GM10266 (cell line): ENCODE measurements at regions not wholly inside any gene's neighbourhood (a gene's known extent, or its start where the extent isn't known, plus 50 kb on each side); places are given as distances from the start of the nearest gene placed in this dataset.
"Not testable (repeated sequence)": the region's sequence is repeated elsewhere in the genome, so short reads cannot be mapped to it uniquely, and the experiment has no call there.

Source experiments
- DNase-seq: peaks from one replicate; pipeline ENCODE4 v3.0.0; 2012; ENCODE audit errors: extremely low spot score

DNA sequence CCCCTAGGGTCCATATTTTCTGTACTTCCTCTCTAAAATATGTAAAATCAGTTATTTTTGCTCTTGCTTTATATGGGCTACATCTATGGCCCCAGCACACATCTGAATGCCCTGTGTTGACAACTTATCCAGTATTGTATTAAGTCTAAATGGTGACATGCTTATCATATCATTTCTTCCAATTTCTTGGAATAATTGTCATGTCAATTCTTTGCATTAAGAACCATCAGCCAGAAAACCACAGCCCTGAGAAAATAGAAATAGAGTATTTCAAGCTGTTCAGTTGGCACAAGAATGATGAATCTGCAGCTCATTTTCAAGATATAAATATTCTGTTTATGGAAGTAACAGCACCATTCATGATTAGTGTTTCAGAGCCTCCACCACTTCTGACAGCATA, 421.8 kb downstream of the RPIA start:
- not testable (repeated sequence) for DNase-seq

DNA sequence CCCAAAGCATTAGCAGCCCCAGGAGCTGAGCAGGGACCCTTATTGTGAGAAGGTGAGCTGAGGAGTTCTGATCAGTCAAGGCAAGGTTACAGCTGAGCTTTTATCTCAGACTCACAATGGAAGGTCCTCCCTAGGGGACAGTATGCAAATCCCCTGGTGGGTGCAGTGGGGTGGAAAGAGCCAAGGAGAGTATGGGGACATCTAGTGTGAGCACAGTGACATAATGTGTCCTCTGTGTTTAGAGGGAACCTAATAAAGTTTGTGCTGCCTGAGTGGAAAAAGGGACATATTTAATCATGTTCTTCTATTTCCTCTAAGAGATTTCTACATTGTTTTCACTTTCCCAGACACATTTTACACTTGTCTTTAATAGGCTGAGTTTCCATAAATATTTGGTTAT, 438.0 kb downstream of the RPIA start:
- not testable (repeated sequence) for DNase-seq

DNA sequence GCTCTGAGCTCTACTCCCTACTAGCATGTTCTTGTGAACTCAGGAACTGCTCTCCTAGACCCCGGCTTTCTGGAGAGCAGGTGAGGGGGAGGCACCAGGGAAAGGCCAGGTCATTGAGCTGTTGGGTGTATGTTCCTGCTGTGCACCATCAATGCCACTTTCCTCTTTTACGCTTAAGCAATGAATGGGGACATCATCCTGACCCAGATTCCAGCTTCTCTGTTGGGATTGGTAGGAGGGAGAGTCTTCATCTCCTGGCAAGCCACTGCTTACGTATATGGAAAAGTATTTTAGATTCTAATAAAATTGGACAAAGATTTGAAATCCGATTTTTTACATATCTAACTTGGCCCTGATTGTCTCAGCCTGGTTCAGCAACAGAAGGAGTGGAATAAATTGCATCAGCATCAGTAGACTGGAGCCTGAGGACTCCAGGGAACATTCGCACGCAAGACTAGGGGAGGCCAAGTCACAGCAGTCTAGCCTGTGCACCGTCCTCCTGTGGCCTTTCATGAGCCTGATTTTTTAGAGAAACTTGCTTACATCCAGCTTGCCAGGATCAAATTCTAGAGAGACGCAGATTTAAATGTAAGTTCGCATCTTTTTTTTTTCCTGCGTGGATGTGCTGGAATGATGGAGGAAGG, 439.3 kb downstream of the RPIA start:
- not testable (repeated sequence) for DNase-seq

DNA sequence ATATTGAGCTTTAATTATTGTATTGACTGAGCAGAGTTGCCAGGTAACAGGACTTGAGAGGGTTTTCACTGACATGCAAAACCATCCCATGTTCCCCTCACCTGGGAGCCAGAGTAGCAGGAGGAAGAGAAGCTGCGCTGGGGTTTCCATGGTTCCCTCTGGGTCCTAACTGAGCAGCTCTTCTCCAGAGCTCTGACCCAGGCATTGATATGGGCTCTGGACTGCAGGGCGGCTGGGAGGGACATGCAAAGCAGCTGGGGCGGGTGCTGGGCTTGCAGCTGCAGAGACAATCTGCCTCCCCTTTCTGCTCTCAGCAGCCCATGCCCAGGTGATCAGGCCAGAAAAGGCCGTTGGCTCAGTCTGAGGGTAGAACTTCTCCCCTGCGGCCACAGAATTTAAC, 451.5 kb downstream of the RPIA start:
- DNase-seq, result not testable (repeated sequence)

DNA sequence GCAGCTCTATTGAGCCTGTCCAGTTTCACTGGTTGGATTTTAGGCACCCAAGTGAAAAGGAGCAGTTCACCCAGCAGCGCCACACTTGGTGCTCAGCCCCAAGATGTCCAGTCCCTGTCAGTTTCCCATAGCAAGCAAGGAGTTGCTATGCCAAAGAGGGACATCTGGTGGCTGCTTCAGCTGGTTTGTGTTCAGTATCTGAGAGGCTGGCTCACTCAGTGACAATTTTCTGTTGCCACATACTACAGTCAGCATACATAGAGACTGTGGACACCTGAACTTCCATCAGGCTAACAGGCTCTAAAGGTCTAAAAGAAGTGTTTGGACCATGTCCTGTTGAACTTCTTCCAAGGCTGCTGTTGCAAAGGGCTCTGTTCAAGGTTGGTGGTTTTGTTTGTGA, 453.9 kb downstream of the RPIA start:
- DNase-seq, result not testable (repeated sequence)

DNA sequence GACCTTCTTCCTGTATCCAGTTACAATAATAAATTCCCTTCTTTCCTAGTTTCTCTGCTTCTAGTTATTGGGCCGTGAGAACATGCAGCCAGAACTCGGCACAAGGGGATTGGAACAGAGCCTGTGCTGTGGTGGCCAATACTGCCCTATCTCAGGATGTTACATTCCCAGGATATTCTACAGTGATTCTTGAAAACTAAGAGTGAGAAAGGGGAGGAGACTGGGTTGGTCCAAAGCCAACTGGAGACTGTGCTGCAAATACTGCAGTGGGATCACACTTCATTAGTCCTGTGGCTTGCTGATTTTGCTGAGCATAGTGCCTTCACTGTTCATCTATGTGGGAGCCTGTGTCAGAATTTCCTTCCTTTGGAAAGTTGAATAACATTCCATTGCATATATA, 456.8 kb downstream of the RPIA start:
- DNase-seq, result not testable (repeated sequence)

DNA sequence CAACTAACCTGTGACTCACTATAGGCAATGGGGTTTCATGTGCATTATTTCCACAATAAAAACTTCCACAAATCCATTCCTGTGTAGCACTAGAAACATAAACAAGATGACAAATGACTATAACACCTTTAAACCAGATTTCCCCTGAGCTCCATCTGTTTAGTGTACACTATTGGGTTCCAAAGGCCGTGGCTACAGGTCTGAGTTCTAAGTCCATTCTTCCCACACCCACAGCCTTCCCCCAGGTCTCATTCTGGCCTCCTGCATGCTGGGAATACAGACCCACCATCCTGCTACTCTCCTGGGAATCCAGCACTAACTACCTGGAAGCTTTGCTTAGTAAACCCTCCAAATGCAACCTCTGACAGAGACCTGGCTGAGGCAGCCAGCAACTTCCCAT, 460.2 kb downstream of the RPIA start:
- DNase-seq, result not testable (repeated sequence)

DNA sequence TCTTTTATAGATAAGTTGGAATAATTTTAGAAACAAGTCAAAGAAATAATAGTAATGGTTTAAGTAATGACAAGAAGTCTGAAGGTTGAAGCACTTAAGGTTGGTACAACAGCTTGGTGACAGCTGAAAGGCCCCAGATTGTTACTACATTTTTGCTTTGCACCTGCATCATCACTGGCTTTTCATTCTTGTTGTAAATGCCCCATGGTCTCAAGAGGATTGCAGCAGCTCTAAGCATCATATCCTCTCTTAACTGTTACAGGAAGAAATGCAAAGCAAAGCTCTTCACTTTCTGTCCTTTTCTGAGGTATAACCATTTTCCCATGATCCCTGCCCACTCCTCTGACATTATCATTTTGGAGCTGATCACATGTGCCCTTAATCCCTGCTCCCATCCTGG, 461.0 kb downstream of the RPIA start:
- not testable (repeated sequence) for DNase-seq

DNA sequence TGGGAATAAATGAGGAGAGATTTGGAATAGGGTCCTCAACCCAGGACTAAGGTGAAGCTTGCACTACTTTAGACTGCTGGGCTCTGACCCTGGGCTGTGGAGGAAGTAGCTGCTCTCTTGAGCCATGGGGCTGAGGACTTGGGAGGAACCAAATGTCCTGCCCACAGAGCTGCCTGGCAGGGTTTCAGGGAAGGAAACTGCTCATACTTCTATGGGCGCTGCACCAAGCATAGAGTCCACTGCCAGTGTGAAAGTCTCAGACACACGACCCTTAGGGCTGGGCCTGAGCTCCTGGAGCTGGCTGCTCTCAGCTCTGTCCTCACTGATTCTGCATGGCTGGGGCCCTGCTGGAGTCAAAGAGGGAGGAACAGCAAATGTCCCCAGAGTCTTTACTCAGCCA, 461.7 kb downstream of the RPIA start:
- not testable (repeated sequence) for DNase-seq

DNA sequence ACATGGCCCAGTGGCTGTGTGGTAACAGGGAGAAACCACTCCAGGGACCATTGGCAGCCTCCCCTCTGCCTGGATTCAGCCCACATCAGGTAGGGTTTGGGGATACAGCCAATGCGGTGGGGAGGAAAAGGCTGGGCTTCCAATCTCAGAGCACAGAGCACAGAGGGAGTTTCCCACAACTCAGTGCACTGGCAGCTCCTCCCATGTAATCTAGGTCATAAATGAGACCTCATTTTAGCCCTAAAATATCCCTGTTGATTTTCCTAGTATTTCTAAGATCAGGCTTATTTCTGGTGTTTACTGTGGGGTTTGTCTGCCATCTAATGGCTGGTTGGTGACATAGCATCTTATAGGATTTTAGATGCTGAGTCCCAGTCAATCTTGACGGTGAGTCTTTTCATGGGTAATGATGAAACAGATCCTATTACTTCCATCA, 462.8 kb downstream of the RPIA start:
- not testable (repeated sequence) for DNase-seq

DNA sequence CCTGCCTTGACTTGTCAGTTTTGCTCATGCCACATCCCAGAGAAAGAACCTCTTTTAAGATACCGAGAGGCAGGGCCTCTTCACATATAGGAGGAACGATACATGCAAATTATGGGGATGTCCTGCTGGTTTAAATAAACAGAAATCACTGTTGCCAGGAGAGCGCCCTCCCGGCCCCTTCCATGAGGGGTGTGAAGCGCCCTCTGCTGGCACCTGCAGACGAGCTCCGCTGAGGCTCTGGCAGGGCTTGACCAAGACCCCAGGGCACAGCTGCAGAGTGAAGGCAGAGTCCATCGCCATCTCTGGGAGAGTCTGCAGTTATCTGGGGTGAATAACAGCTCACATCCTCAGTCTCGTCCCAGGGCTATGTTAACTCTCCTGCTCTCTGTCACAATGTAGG, 468.8 kb downstream of the RPIA start:
- DNase-seq, result not testable (repeated sequence)

DNA sequence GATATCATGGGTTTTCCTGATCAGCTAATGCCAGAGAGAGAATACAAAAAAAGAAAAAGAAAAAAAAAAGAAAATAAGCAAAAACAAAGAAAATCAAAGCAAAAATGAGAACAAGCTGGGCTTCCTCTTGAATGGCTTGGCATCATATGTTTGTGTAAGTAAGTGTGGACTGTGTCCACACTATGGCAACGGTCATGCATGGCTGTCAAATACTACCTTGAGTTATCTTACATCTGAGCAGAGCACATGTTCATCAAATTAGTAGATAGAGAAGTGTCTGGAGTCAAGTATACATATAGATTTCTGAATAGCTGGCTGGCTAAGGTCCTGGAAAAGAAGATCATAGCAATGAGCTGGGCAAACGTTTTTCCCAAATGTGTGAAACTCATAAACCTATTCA, 470.2 kb downstream of the RPIA start:
- DNase-seq, result not testable (repeated sequence)

DNA sequence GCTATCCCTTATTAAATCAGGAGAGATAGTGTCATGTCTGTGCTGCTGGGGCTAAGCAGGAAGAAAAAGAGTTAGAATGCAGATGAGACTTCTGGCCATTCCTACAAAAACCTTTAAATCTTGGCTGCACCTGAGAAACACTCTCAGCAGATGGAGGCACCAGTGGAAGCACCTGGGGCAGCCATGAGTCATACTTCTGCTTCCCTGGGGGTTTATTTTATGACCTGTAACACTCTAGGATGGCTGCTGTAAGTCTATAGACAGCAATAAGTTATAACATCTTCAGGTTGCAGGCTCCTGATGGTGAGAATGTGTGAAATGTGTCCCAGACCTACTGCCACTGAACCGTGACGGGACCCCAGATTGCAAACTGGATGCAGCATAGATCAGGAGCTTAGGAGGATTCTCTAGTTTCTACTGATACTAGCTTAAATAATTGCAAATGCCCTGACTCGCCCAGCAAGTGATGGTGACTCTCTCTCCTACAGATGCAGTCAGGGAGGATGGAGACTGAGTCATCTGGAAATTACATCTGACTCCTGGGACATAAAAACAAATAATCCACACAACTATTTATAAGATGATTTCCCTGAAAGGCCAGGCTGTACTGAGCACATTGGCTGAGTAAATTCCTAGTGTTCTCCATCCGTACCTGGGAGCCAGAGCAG, 479.2 kb downstream of the RPIA start:
- not testable (repeated sequence) for DNase-seq

DNA sequence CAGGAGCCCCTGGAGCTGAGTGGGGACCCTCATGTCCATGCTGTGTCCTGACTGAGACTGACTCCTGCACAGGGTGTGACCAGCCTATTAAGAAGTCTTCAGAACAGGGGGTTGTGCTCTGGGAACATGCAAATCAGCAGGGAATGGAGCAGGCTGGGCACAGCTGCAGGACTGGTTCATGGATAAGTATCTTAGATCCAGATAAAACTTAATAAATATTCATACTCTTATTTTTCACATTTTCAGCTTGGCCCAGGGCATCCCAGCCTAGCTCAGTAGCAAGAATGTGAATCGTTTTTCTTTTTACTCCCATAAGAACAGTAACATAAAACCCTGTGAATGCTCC, 479.7 kb downstream of the RPIA start:
- DNase-seq, result not testable (repeated sequence)

DNA sequence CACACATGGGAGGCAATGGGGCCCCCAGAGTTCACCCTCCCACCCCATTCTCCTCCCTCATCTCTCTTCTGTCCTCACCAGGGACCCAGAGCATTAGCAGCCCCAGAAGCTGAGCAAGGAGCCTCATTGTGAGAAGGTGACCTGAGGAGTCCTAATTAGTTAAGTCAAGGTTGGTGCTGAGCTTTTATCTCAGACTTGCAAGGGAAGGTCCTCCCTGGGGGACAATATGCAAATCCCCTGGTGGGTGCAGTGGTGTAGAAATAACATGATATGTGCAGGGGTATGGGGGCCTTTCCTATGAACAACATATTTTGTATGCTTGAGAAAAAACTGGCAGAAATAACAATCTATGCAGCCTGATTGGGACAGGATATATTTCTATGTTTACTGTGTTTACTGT, 485.5 kb downstream of the RPIA start:
- DNase-seq, result not testable (repeated sequence)

DNA sequence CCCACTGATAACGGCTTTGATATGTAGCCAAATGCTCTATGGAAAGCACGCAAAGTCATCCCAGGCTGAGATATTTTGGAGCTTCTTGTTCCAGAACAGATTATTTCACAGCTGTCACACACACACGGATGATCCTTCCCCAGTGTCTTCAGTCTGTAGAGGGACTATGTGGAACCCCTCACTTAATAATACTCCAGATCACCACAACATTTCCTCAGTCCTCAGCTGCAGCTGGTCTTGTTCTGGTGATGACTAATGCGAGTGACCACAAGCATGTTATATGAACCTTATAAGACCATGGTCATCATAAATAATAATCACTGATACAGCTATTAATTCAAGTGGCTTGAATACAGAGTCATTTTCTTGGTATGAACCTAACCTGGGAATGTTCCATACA, 490.7 kb downstream of the RPIA start:
- not testable (repeated sequence) for DNase-seq

DNA sequence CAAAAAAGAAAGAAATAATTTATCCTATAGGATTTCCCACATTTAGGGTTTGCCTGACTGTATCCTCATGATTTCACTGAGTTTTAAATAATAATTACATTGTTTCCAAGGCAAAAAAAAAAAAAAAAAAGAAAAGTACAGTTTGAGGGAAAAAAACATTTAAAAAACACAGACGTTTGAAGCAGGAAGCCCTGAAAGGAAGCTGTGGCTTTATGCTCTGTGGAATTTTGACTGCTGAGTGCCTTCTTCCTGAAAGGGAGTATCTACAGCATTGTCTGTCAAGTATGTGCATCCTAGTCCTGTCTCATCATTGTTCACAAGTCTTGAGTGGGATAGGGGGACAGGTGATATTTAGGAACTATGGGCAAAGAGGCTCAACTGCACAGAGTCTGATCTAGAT, 493.3 kb downstream of the RPIA start:
- not testable (repeated sequence) for DNase-seq

DNA sequence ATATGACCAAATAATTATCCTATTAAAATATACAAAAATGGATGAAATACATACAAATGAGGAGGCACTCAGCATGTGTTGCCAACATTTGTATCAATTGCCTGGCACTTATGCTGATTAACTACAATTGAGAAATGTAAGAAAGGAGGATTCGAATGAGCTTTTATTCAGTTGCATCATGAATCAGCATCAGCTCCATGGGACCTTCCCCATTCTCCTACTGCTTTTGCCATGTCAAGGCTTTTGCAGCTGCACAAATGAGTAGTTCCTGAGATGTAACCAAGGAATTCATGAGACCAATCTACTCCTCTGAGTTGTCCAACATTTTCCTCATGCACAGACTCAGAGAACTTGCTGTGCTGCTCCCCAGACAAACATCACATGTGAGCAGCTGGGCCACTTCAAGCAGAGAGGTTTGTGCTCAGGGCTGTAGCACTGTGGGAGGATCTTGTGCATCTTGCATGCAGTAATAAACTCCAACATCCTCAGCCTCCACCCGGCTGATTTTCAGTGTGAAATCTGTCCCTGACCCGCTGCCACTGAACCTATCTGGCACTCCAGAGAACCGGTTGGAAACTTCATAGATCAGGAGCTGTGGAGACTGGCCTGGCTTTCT, 504.3 kb downstream of the RPIA start:
- DNase-seq, result not testable (repeated sequence)

DNA sequence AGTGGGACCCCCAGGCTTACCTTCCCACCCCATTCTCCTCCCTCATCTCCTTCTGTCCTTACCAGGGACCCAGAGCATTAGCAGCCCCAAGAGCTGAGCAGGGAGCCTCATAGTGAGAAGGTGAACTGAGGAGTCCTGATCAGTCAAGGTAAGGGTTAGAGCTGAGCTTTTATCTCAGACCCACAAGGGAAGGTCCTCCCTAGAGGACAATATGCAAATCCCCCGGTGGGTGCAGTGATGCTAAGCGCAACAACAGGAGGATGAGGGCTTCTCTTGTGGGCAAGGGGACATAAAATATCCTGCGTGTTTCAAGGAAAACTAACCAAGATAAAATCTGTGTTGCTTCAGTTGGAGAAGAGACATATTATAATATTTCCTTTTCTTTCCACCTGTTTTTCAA, 505.2 kb downstream of the RPIA start:
- DNase-seq, result not testable (repeated sequence)

DNA sequence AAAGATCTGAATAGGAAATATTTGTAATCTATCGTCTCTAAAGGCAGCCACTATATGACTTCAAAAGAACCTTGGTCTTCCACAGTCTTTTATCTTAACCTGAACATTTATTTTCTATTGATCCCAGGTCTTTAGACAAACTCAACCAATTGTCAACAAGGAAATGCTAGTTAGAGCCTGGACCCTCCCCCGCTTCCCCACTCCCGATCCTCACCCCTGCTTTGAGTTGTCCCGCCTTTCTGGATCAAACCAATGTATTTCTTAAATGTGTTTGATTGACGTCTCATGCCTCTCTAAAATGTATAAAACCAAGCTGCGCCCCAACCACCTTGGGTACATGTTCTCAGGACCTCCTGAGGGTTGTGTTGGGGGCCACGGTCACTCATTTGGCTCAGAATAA, 506.6 kb downstream of the RPIA start:
- DNase-seq, result not testable (repeated sequence)

DNA sequence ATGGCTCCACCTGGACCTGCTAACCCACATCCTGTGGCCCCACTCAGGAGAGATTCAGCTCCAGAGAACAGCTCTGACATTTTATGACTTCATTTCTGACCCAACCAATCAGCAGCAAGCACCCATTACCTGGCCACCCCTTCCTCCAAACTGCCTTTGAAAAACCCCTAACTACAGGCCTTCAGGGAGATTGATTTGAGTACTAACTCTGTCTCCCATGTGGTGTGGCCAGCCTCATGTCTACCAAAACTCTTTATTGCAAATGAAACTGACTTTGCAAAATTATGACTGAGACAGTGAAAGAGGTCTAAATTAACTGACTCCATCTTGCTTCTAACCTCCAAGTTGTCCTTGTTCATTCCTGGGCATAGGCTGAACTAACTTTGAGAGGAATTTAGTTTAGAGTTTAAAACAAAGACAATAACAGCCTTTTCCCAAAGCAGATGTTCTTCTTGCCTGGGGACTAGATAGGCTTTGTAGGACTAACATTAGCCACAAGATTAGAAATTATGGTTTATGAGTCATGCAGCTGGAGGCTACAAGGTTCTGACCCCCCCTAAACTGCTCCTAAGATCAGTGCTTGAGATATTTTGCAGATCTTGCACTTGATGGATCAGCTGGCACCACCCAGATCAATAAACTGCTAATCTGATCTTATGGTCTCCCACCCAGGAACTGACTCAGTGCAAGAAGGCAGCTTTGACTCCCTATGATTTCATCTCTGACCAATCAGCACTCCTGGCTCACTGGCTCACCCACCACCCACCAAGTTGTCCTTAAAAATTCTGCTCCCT, 508.2 kb downstream of the RPIA start:
- not testable (repeated sequence) for DNase-seq

DNA sequence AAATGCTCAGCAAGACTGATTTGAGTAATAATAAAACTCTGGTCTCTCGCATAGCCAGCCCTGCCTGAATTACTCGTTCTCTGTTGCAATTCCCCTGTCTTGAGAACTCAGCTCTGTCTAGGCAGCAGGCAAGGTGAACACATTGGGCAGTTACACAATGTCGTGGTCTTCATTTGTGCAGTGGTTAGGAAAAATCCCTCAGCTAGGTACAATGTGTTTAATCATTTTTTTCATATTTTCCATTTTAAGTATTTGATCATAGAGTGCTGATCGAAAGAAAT, 508.7 kb downstream of the RPIA start:
- not testable (repeated sequence) for DNase-seq
